ENCODE measurements at regions not wholly inside any gene's neighbourhood (a gene's known extent, or its start where the extent isn't known, plus 50 kb on each side); places are given as distances from the start of the nearest gene placed in this dataset.

DNA sequence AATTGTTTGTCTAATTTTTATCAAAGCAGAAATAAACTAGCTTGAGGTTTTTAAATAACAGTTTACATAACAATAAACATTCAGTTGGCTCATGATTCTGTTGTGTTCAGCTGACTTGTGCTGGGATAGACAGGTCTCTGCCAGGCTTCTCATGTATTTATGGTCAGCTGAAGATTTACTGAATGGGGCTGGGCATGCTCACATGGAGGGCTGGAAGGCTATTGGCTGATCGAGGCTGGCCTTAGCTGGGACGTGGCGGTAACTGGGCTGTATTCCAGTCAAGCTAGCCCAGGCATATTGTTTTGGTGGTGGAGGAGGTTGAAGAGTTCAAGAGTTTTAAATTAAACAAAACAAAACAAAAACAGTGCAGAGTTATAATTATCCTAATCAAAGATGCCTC is 251.0 kb upstream of the MTPN start:
- BruUV-seq (replicated peaks) = no TSS peak
- Histone ChIP-seq H4K20me1 (ENCODE audit: insufficient read depth) (no peaks in the 10 kb centered on the region), H3K27me3 (ENCODE audit: insufficient read depth, low read depth) (no peaks in the 10 kb centered on the region), H3K27ac (no peak overlapping the region), H3F3A (ENCODE audit: insufficient read depth, low read depth) (no peaks in the 10 kb centered on the region), H3K4me1 (replicated peaks; ENCODE audit: insufficient read depth) (no peaks in the 10 kb centered on the region), H3K4me3 (no peak overlapping the region), H3K36me3 (ENCODE audit: low read depth) (no peaks in the 10 kb centered on the region), H3K4me2 (no peak overlapping the region), H3K9me2 (ENCODE audit: insufficient read depth) (no peaks in the 10 kb centered on the region), H3K79me2 (ENCODE audit: low read depth) (no peaks in the 10 kb centered on the region), H2AFZ (no peak overlapping the region), H3K9me3 (ENCODE audit: insufficient read depth, low read depth) (no peaks in the 10 kb centered on the region)
- CTCF ChIA-PET = no interaction called here
- intact Hi-C loops (cut with micrococcal nuclease; ENCODE audit: unreplicated experiment) = no loop called here
- DNase-seq = no peak
- TF ChIP-seq, protein P1, sequence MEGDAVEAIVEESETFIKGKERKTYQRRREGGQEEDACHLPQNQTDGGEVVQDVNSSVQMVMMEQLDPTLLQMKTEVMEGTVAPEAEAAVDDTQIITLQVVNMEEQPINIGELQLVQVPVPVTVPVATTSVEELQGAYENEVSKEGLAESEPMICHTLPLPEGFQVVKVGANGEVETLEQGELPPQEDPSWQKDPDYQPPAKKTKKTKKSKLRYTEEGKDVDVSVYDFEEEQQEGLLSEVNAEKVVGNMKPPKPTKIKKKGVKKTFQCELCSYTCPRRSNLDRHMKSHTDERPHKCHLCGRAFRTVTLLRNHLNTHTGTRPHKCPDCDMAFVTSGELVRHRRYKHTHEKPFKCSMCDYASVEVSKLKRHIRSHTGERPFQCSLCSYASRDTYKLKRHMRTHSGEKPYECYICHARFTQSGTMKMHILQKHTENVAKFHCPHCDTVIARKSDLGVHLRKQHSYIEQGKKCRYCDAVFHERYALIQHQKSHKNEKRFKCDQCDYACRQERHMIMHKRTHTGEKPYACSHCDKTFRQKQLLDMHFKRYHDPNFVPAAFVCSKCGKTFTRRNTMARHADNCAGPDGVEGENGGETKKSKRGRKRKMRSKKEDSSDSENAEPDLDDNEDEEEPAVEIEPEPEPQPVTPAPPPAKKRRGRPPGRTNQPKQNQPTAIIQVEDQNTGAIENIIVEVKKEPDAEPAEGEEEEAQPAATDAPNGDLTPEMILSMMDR (conservative IDR thresholded peaks at IDR 0.05) = no peak
- POLR2A ChIA-PET (ENCODE audit: unreplicated experiment) = no interaction called here

DNA sequence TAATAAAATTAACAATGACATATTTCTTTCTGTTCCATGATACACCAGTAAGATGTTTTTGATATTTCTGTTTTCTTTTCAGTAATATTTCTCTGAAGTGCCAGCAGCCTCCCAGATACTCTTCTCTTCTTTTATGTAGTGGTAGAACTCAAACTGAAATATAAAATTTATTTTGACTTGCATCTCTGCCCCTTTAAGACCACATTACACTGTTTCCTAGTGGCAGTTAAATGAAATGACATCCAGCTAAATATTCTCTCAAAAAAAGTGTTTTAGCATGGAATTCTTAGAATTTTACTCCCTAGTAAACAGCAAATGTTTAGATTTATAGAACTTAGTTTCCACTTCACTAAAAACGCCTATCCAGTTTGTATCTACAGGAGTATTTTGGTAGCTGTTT is 237.2 kb upstream of the MTPN start:
- intact Hi-C loops (cut with micrococcal nuclease; ENCODE audit: unreplicated experiment) = no loop called here
- no peaks in the 10 kb centered on the region for H4K20me1 ChIP-seq (ENCODE audit: insufficient read depth)
- H3K9me3 ChIP-seq (ENCODE audit: insufficient read depth, low read depth) = no peaks in the 10 kb centered on the region; the same call in 1 of the 2 replicates
- no peaks in the 10 kb centered on the region for H3K27me3 ChIP-seq (ENCODE audit: insufficient read depth, low read depth)
- TF ChIP-seq EZH2 (IDR thresholded peaks at IDR 0.05; ENCODE audit: low read depth) = no peak
- TF ChIP-seq, protein P1 (conservative IDR thresholded peaks at IDR 0.05) = no peak; the same call in 1 of the 2 replicates
- H3K79me2 ChIP-seq (ENCODE audit: low read depth) = no peaks in the 10 kb centered on the region
- H3K27ac ChIP-seq = no peak overlapping the region
- no peaks in the 10 kb centered on the region for H3K9me2 ChIP-seq (ENCODE audit: insufficient read depth)
- H3K36me3 ChIP-seq (ENCODE audit: low read depth) = no peaks in the 10 kb centered on the region
- POLR2A ChIA-PET (ENCODE audit: unreplicated experiment) = no interaction called here
- no TSS peak for BruUV-seq (replicated peaks)
- no peak for DNase-seq
- H3K4me3 ChIP-seq = no peak overlapping the region
- CTCF ChIA-PET = no interaction called here
- H3F3A ChIP-seq (ENCODE audit: insufficient read depth, low read depth) = no peaks in the 10 kb centered on the region
- no peak overlapping the region for H3K4me2 ChIP-seq
- H2AFZ ChIP-seq = no peak overlapping the region
- H3K4me1 ChIP-seq (replicated peaks; ENCODE audit: insufficient read depth) = no peaks in the 10 kb centered on the region

DNA sequence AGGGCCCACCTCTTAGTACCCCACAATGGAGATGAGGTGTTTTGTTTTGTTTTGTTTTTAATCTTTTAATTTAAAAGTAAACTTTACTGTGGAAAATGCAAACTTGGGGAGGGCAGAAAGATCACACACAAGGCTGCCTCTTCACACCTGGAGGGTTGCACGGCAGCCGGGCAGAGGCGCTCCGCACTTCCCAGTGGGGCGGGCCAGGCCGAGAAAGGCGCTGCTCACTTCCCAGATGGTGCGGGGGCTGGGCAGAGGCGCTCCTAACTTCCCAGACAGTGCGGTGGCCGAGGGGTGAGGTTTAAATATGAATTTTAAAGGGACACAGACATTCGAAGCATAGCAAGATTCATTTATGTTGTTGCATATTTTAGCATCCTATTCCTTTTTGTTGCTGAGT is 235.9 kb upstream of the MTPN start:
- no peaks in the 10 kb centered on the region for H3K27me3 ChIP-seq (ENCODE audit: insufficient read depth, low read depth)
- intact Hi-C loops (cut with micrococcal nuclease; ENCODE audit: unreplicated experiment) = no loop called here
- TF ChIP-seq, protein P1 (conservative IDR thresholded peaks at IDR 0.05) = no peak
- TF ChIP-seq EZH2 (IDR thresholded peaks at IDR 0.05; ENCODE audit: low read depth) = no peak
- no peak overlapping the region for H3K27ac ChIP-seq
- ChIA-PET POLR2A (ENCODE audit: unreplicated experiment) (no interaction called here), CTCF (no interaction called here)
- no peaks in the 10 kb centered on the region for H4K20me1 ChIP-seq (ENCODE audit: insufficient read depth)
- no peak overlapping the region for H2AFZ ChIP-seq
- H3K4me3 ChIP-seq = no peak overlapping the region
- H3F3A ChIP-seq (ENCODE audit: insufficient read depth, low read depth) = no peaks in the 10 kb centered on the region
- DNase-seq = no peak
- no peaks in the 10 kb centered on the region for H3K79me2 ChIP-seq (ENCODE audit: low read depth)
- no peaks in the 10 kb centered on the region for H3K9me2 ChIP-seq (ENCODE audit: insufficient read depth)
- H3K4me2 ChIP-seq = no peak overlapping the region
- H3K4me1 ChIP-seq (replicated peaks; ENCODE audit: insufficient read depth) = no peaks in the 10 kb centered on the region
- H3K36me3 ChIP-seq (ENCODE audit: low read depth) = no peaks in the 10 kb centered on the region
- no peaks in the 10 kb centered on the region; the same call in 1 of the 2 replicates for H3K9me3 ChIP-seq (ENCODE audit: insufficient read depth, low read depth)
- BruUV-seq (replicated peaks) = no TSS peak

Data from PC-9 (cell line).